Endothelial cell of umbilical vein (primary cell): ENCODE measurements at regions not wholly inside any gene's neighbourhood (a gene's known extent, or its start where the extent isn't known, plus 50 kb on each side); places are given as distances from the start of the nearest gene placed in this dataset.

Source experiments
- BruUV-seq: library from RNA; stranded (reverse); fragments of 400-500 nt; replicated peaks from 2 replicates; lab custom pipeline; 2021; lab: Mats Ljungman, UMichigan
- CTCF ChIA-PET: fragments of 300-600, 350-600 bp; sonication (Branson Sonifier 250); formaldehyde crosslinking; loops from one replicate; lab custom pipeline; 2021; ENCODE audit warnings: antibody characterized with exemption, inconsistent platforms; lab: Charles Lee
- POLR2A ChIA-PET: fragments of 300-600, 350-600 bp; sonication (Branson Sonifier 250); formaldehyde crosslinking; loops from one replicate; lab custom pipeline; 2021; ENCODE audit warnings: antibody characterized with exemption, inconsistent platforms; lab: Charles Lee
- DNase-seq: peaks from one replicate; pipeline ENCODE4 v3.0.0-alpha.2; 2011; ENCODE audit warnings: low read depth, low spot score
- FAIRE-seq: peaks from 2 replicates; lab custom pipeline; 2011; peaks lifted over from hg19 to GRCh38; lab: Jason Lieb, UNC
- H2AFZ ChIP-seq: 2 replicates; pipeline ENCODE4 v1.6.0; 2012; ENCODE audit warnings: low read depth, low read length, control low read depth, inconsistent platforms
- H3K27ac ChIP-seq: 2 replicates; pipeline ENCODE4 v1.5.1; 2011; ENCODE audit warnings: low read depth, mild to moderate bottlenecking, control low read depth, low read length, moderate library complexity; ENCODE audit not compliant: insufficient read depth
- H3K27me3 ChIP-seq, 2 experiments: 2 replicates each; pipeline versions ENCODE4 v1.6.0 to v1.6.1; 2011; ENCODE audit warnings: low read length in 2 of 2, mixed read lengths in 1 of 2; ENCODE audit not compliant: control insufficient read depth in 2 of 2, insufficient read depth in 2 of 2
- H3K36me3 ChIP-seq, 2 experiments: 2 replicates in 1 of 2; 3 replicates in 1 of 2; pipeline ENCODE4 v1.5.1; 2011; ENCODE audit warnings: low read length in 2 of 2, mild to moderate bottlenecking in 1 of 2, moderate library complexity in 1 of 2; ENCODE audit not compliant: control insufficient read depth in 2 of 2, insufficient read depth in 2 of 2; ENCODE audit errors: extremely low read depth in 1 of 2
- H3K4me1 ChIP-seq: 3 replicates; pipeline ENCODE4 v1.5.1; 2011; ENCODE audit warnings: mild to moderate bottlenecking, low read length; ENCODE audit not compliant: control insufficient read depth, insufficient read depth; ENCODE audit errors: extremely low read depth
- H3K4me2 ChIP-seq: 2 replicates; pipeline ENCODE4 v1.6.1; 2011; ENCODE audit warnings: low read length, control low read depth, mixed read lengths; ENCODE audit not compliant: insufficient read depth
- H3K4me3 ChIP-seq, 3 experiments: fragments of 200-600 bp in 1 of 3; sonication (generic), shearing (Covaris generic) in 1 of 3; replicated peaks in 1 of 3; 2 replicates each; pipeline ENCODE4 v1.5.1; 2011 to 2016; ENCODE audit warnings: control low read depth in 3 of 3, low read length in 3 of 3, mild to moderate bottlenecking in 2 of 3, inconsistent platforms in 1 of 3, low read depth in 1 of 3, moderate library complexity in 1 of 3; ENCODE audit not compliant: insufficient read depth in 1 of 3
- H3K79me2 ChIP-seq: 2 replicates; pipeline ENCODE4 v1.6.0; 2012; ENCODE audit warnings: low read length, inconsistent platforms; ENCODE audit not compliant: control insufficient read depth, insufficient read depth
- H3K9ac ChIP-seq: replicated peaks from 2 replicates; pipeline ENCODE3; 2011; ENCODE audit warnings: low read length, control low read depth; ENCODE audit not compliant: insufficient read depth; ENCODE audit errors: extremely low read depth
- H3K9me1 ChIP-seq: replicated peaks from 3 replicates; pipeline ENCODE4 v1.6.0; 2011; ENCODE audit warnings: mild to moderate bottlenecking, low read length; ENCODE audit not compliant: control insufficient read depth, insufficient read depth; ENCODE audit errors: extremely low read depth
- H3K9me3 ChIP-seq: replicated peaks from 2 replicates; pipeline ENCODE4 v1.5.1; 2012; ENCODE audit warnings: low read length, inconsistent platforms; ENCODE audit not compliant: control insufficient read depth, insufficient read depth
- H4K20me1 ChIP-seq: replicated peaks from 2 replicates; pipeline ENCODE3; 2011; ENCODE audit warnings: mild to moderate bottlenecking, low read length; ENCODE audit not compliant: control insufficient read depth, insufficient read depth; ENCODE audit errors: extremely low read depth
- CTCF ChIP-seq, 2 donors: IDR thresholded peaks; 1 replicate in 1 of 2; 2 replicates in 1 of 2; pipeline ENCODE4 v1.5.1; 2011; ENCODE audit warnings: low read length in 2 of 2, mild to moderate bottlenecking in 2 of 2, moderate library complexity in 2 of 2, control low read depth in 1 of 2, inconsistent platforms in 1 of 2, low read depth in 1 of 2; ENCODE audit not compliant: insufficient read depth in 1 of 2; ENCODE audit errors: extremely low read depth in 1 of 2
- EZH2 ChIP-seq: IDR thresholded peaks from 2 replicates; pipeline ENCODE4 v1.6.1; 2012; ENCODE audit warnings: borderline replicate concordance, low read depth, mild to moderate bottlenecking, moderate library complexity, low read length, inconsistent platforms; ENCODE audit not compliant: severe bottlenecking
- FOS ChIP-seq: IDR thresholded peaks from 2 replicates; pipeline ENCODE4 v1.6.1; 2011; ENCODE audit warnings: mild to moderate bottlenecking, low read length, moderate library complexity, borderline replicate concordance; ENCODE audit not compliant: insufficient read depth
- GATA2 ChIP-seq: IDR thresholded peaks from 2 replicates; pipeline ENCODE4 v1.7.0; 2011; ENCODE audit warnings: low read depth, mild to moderate bottlenecking, moderate library complexity, mixed read lengths, low read length; ENCODE audit not compliant: insufficient read length, insufficient read depth
- JUN ChIP-seq: IDR thresholded peaks from 2 replicates; pipeline ENCODE4 v1.6.1; 2011; ENCODE audit warnings: borderline replicate concordance, low read depth; ENCODE audit not compliant: insufficient read length, insufficient read depth
- MAX ChIP-seq: IDR thresholded peaks from 2 replicates; pipeline ENCODE4 v1.6.1; 2011; ENCODE audit not compliant: insufficient read depth, insufficient read length
- MYC ChIP-seq: IDR thresholded peaks from one replicate; pipeline ENCODE4 v1.6.1; 2011; ENCODE audit warnings: mild to moderate bottlenecking, low read depth, low read length
- POLR2A ChIP-seq: IDR thresholded peaks from 2 replicates; pipeline ENCODE4 v1.6.1; 2012; ENCODE audit warnings: low read depth, mild to moderate bottlenecking, control low read depth, low read length
- POLR2AphosphoS5 ChIP-seq: IDR thresholded peaks from 2 replicates; pipeline ENCODE4 v1.6.1; 2012; ENCODE audit warnings: low read depth, mild to moderate bottlenecking, control low read depth, low read length, moderate library complexity; ENCODE audit not compliant: insufficient read depth
- dilution Hi-C: fragments of 300-500 bp; cut with MboI; formaldehyde crosslinking; loops from one replicate; pipeline ENCODE4 v1.15.0; 2019; ENCODE audit warnings: low sequenced_read_pairs; ENCODE audit not compliant: extremely low pct_ligation_motif_present
- intact Hi-C: fragments of 100-400 bp; cut with micrococcal nuclease; formaldehyde crosslinking; loops from one replicate; pipeline ENCODE4 v1.10.0; 2022

GRCh38 chr22:48692734-48693376, 1134.8 kb downstream of the BRD1 start:
- H4K20me1 ChIP-seq = no peaks in the 10 kb centered on the region
- no peak overlapping the region for H3K9ac ChIP-seq
- ChIA-PET CTCF (no interaction called here), POLR2A (no interaction called here)
- no peak overlapping the region for H2AFZ ChIP-seq
- no peak for DNase-seq
- no peaks in the 10 kb centered on the region for H3K9me1 ChIP-seq
- H3K27ac ChIP-seq = no peak overlapping the region
- H3K4me3 ChIP-seq = no peak overlapping the region
- no peak for FAIRE-seq
- intact Hi-C loops = no loop called here
- peaks cover 13% of the 10 kb centered on the region for H3K9me3 ChIP-seq
- H3K4me1 ChIP-seq = no peaks in the 10 kb centered on the region
- H3K36me3 ChIP-seq = no peaks in the 10 kb centered on the region
- dilution Hi-C loops = no loop called here
- H3K79me2 ChIP-seq = no peaks in the 10 kb centered on the region
- H3K4me2 ChIP-seq = no peak overlapping the region
- BruUV-seq = no TSS peak
- TF ChIP-seq FOS (no peak), GATA2 (no peak), JUN (no peak), POLR2A (no peak), MAX (no peak), EZH2 (no peak), CTCF (IDR thresholded peaks at IDR 0.05; ENCODE audit: extremely low read depth in 1 of 2, insufficient read depth in 1 of 2, low read depth in 1 of 2, low read length in 2 of 2) (no peak), MYC (no peak), POLR2AphosphoS5 (no peak)
- no peaks in the 10 kb centered on the region for H3K27me3 ChIP-seq
